ENCODE measurements at regions not wholly inside any gene's neighbourhood (a gene's known extent, or its start where the extent isn't known, plus 50 kb on each side); places are given as distances from the start of the nearest gene placed in this dataset.
A peak's percentile ranks its signal among the peaks of the same experiment; 100 is the strongest.

GRCh38 chr2:52082646-52083045 is 1050.7 kb upstream of the NRXN1 start:
- DNase-seq: no peak
- H3K9me3 ChIP-seq (replicated peaks; ENCODE audit: control insufficient read depth, low read depth, low read length): no peaks in the 10 kb centered on the region
- no peak overlapping the region for H3K4me3 ChIP-seq (ENCODE audit: low read length)
- H3K36me3 ChIP-seq (ENCODE audit: control insufficient read depth, insufficient read depth, low read length): no peaks in the 10 kb centered on the region
- no peaks in the 10 kb centered on the region for H3K27me3 ChIP-seq (ENCODE audit: control insufficient read depth, insufficient read depth, low read length)
- H3K27ac ChIP-seq (ENCODE audit: low read length): no peak overlapping the region
- no peaks in the 10 kb centered on the region for H3K4me1 ChIP-seq (ENCODE audit: control insufficient read depth, insufficient read depth, low read length)

- Histone ChIP-seq H3K27ac (ENCODE audit: low read length) (no peak overlapping the region), H3K4me3 (ENCODE audit: low read length) (no peak overlapping the region), H3K36me3 (ENCODE audit: control insufficient read depth, insufficient read depth, low read length) (no peaks in the 10 kb centered on the region), H3K4me1 (ENCODE audit: control insufficient read depth, insufficient read depth, low read length) (no peaks in the 10 kb centered on the region), H3K9me3 (replicated peaks; ENCODE audit: control insufficient read depth, low read depth, low read length) (no peaks in the 10 kb centered on the region), H3K27me3 (ENCODE audit: control insufficient read depth, insufficient read depth, low read length) (no peaks in the 10 kb centered on the region)
- DNase-seq: no peak
- no CpG with 5 or more reads among the region's 2 CpGs for WGBS (ENCODE audit: insufficient coverage)
Observed at GRCh38 chr2:52079602-52080001, 1047.7 kb upstream of the NRXN1 start.

GRCh38 chr2:52077159-52077558 is 1045.2 kb upstream of the NRXN1 start:
- H3K9me3 ChIP-seq (replicated peaks; ENCODE audit: control insufficient read depth, low read depth, low read length): no peaks in the 10 kb centered on the region
- no peak overlapping the region for H3K27ac ChIP-seq (ENCODE audit: low read length)
- H3K4me1 ChIP-seq (ENCODE audit: control insufficient read depth, insufficient read depth, low read length): peaks cover 3% of the 10 kb centered on the region
- H3K27me3 ChIP-seq (ENCODE audit: control insufficient read depth, insufficient read depth, low read length): no peaks in the 10 kb centered on the region
- DNase-seq: no peak
- H3K4me3 ChIP-seq (ENCODE audit: low read length): no peak overlapping the region
- no peaks in the 10 kb centered on the region for H3K36me3 ChIP-seq (ENCODE audit: control insufficient read depth, insufficient read depth, low read length)

DNA sequence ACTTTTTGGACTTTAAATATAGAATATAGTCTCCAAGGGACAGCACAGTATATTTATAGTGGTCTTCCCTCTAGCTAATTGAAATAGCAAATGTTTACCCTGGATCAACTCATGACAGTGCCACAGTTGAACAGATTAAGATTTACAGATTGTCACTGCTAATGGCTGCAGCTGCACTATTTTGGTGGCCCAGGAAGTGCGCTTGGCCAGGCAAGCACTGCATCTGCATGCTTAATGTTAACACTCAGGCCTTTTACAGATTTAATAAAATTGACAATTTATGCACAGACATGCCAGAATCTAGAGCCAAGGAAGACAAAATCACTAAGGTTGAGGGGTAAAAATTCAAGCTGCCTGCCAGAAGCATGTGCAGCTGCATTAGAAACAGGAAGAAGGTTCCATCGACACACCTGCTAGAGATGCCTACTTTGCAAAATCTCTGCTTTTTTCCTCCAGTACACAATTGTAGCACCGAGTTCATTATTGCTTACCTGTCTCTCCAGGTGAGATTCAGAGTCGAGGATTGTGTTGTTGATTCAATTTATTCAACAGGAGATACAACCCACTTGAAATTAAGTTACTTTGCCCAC is 1042.3 kb upstream of the NRXN1 start:
- Histone ChIP-seq H3K9me3 (replicated peaks; ENCODE audit: control insufficient read depth, low read depth, low read length) (no peaks in the 10 kb centered on the region), H3K4me3 (ENCODE audit: low read length) (no peak overlapping the region), H3K4me1 (ENCODE audit: control insufficient read depth, insufficient read depth, low read length) (peaks cover 3% of the 10 kb centered on the region), H3K27ac (ENCODE audit: low read length) (no peak overlapping the region), H3K27me3 (ENCODE audit: control insufficient read depth, insufficient read depth, low read length) (no peaks in the 10 kb centered on the region), H3K36me3 (ENCODE audit: control insufficient read depth, insufficient read depth, low read length) (no peaks in the 10 kb centered on the region)
- peak; percentile 57 for DNase-seq
- 38% methylated on average over 1 of the region's 4 CpGs for WGBS (ENCODE audit: insufficient coverage)

DNA sequence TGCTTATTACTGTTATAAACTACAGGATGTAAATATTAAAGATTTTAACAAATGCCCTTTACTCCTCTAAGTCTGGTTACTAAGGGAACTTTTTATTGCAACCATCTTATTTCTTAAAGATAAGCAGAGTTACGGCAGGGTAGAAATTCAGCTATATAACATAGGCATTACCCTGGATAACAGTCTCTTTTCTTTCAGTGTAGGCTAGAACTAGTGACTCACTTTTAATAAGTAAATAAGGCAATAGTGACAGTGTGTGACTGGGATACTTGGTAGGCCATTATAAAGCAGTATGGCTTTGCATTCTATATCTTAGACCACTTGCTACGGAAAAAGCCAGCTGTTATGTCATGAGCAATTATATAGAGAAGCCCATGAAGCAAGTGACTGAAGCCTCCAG is 1041.0 kb upstream of the NRXN1 start:
- H3K27ac ChIP-seq (ENCODE audit: low read length): no peak overlapping the region
- DNase-seq: no peak
- no peak overlapping the region for H3K4me3 ChIP-seq (ENCODE audit: low read length)
- H3K36me3 ChIP-seq (ENCODE audit: control insufficient read depth, insufficient read depth, low read length): no peaks in the 10 kb centered on the region
- peaks cover 3% of the 10 kb centered on the region for H3K4me1 ChIP-seq (ENCODE audit: control insufficient read depth, insufficient read depth, low read length)
- no peaks in the 10 kb centered on the region for H3K27me3 ChIP-seq (ENCODE audit: control insufficient read depth, insufficient read depth, low read length)
- H3K9me3 ChIP-seq (replicated peaks; ENCODE audit: control insufficient read depth, low read depth, low read length): no peaks in the 10 kb centered on the region
- no CpG with 5 or more reads among the region's 2 CpGs for WGBS (ENCODE audit: insufficient coverage)

GRCh38 chr2:52070665-52071064 is 1038.7 kb upstream of the NRXN1 start:
- Histone ChIP-seq H3K27me3 (ENCODE audit: control insufficient read depth, insufficient read depth, low read length) (no peaks in the 10 kb centered on the region), H3K27ac (ENCODE audit: low read length) (no peak overlapping the region), H3K4me3 (ENCODE audit: low read length) (no peak overlapping the region), H3K4me1 (ENCODE audit: control insufficient read depth, insufficient read depth, low read length) (peaks cover 3% of the 10 kb centered on the region), H3K36me3 (ENCODE audit: control insufficient read depth, insufficient read depth, low read length) (no peaks in the 10 kb centered on the region), H3K9me3 (replicated peaks; ENCODE audit: control insufficient read depth, low read depth, low read length) (no peaks in the 10 kb centered on the region)
- no peak for DNase-seq
- no CpG with 5 or more reads among the region's 1 CpG for whole genome bisulfite sequencing (ENCODE audit: insufficient coverage)

- H3K36me3 ChIP-seq (ENCODE audit: control insufficient read depth, insufficient read depth, low read length): no peaks in the 10 kb centered on the region
- 100% methylated on average over 3 of the region's 4 CpGs for WGBS (ENCODE audit: insufficient coverage)
- no peaks in the 10 kb centered on the region for H3K27me3 ChIP-seq (ENCODE audit: control insufficient read depth, insufficient read depth, low read length)
- DNase-seq: no peak
- H3K4me1 ChIP-seq (ENCODE audit: control insufficient read depth, insufficient read depth, low read length): no peaks in the 10 kb centered on the region
- H3K9me3 ChIP-seq (replicated peaks; ENCODE audit: control insufficient read depth, low read depth, low read length): no peaks in the 10 kb centered on the region
- H3K27ac ChIP-seq (ENCODE audit: low read length): no peak overlapping the region
- H3K4me3 ChIP-seq (ENCODE audit: low read length): no peak overlapping the region
Observed at GRCh38 chr2:52064234-52064633, 1032.3 kb upstream of the NRXN1 start.

- Histone ChIP-seq H3K4me3 (ENCODE audit: low read length) (no peak overlapping the region), H3K27me3 (ENCODE audit: control insufficient read depth, insufficient read depth, low read length) (no peaks in the 10 kb centered on the region), H3K27ac (ENCODE audit: low read length) (no peak overlapping the region), H3K9me3 (replicated peaks; ENCODE audit: control insufficient read depth, low read depth, low read length) (no peaks in the 10 kb centered on the region), H3K4me1 (ENCODE audit: control insufficient read depth, insufficient read depth, low read length) (no peaks in the 10 kb centered on the region), H3K36me3 (ENCODE audit: control insufficient read depth, insufficient read depth, low read length) (no peaks in the 10 kb centered on the region)
- WGBS (ENCODE audit: insufficient coverage): no CpG with 5 or more reads among the region's 3 CpGs
- DNase-seq: no peak
Observed at GRCh38 chr2:52054824-52055223, 1022.9 kb upstream of the NRXN1 start.

DNA sequence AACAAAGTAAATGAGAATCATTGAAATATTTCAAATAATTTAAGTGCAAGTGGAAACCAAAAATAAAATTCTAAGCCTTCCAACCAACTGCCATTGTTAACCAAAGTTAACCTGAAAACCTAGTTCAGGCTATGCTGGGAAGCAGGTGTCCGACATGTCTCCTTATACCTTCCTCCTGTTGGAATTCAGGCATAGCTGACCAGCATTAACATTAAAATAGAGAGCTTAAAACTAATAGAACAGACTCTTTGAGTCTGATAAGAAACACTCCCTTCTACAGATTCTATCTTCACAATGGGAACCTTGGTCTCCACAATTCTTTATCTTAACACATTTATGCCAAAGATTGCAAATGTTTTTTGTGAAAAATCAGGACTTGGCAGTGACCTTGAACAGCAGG is 1004.9 kb upstream of the NRXN1 start:
- H3K36me3 ChIP-seq (ENCODE audit: control insufficient read depth, insufficient read depth, low read length): no peaks in the 10 kb centered on the region
- H3K27me3 ChIP-seq (ENCODE audit: control insufficient read depth, insufficient read depth, low read length): no peaks in the 10 kb centered on the region
- H3K9me3 ChIP-seq (replicated peaks; ENCODE audit: control insufficient read depth, low read depth, low read length): no peaks in the 10 kb centered on the region
- WGBS (ENCODE audit: insufficient coverage): no CpG with 5 or more reads among the region's 1 CpG
- H3K4me1 ChIP-seq (ENCODE audit: control insufficient read depth, insufficient read depth, low read length): no peaks in the 10 kb centered on the region
- DNase-seq: no peak
- H3K27ac ChIP-seq (ENCODE audit: low read length): no peak overlapping the region
- no peak overlapping the region for H3K4me3 ChIP-seq (ENCODE audit: low read length)

DNA sequence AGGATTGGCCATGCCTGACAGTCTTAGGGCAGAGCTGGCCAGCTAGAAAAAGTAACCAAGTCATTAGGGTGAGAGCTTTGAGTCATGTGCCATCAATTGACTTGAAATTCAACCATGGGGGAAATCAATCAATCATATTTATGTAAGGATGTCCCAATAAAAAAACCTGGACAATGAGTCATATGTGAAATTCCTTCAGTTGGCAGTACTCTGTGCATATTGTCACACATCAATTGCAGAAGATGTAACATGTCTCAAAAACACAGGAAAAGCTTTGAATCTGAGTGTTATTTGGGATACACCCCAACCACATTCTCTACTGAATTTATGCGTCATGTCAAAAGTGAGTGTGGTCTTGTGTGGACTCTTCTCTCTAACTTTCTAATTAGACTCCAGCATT is 1004.1 kb upstream of the NRXN1 start:
- DNase-seq: no peak
- no peak overlapping the region for H3K27ac ChIP-seq (ENCODE audit: low read length)
- no peak overlapping the region for H3K4me3 ChIP-seq (ENCODE audit: low read length)
- no peaks in the 10 kb centered on the region for H3K27me3 ChIP-seq (ENCODE audit: control insufficient read depth, insufficient read depth, low read length)
- H3K9me3 ChIP-seq (replicated peaks; ENCODE audit: control insufficient read depth, low read depth, low read length): no peaks in the 10 kb centered on the region
- no peaks in the 10 kb centered on the region for H3K4me1 ChIP-seq (ENCODE audit: control insufficient read depth, insufficient read depth, low read length)
- no CpG with 5 or more reads among the region's 1 CpG for WGBS (ENCODE audit: insufficient coverage)
- no peaks in the 10 kb centered on the region for H3K36me3 ChIP-seq (ENCODE audit: control insufficient read depth, insufficient read depth, low read length)

- Histone ChIP-seq H3K9me3 (replicated peaks; ENCODE audit: control insufficient read depth, low read depth, low read length) (no peaks in the 10 kb centered on the region), H3K36me3 (ENCODE audit: control insufficient read depth, insufficient read depth, low read length) (no peaks in the 10 kb centered on the region), H3K27me3 (ENCODE audit: control insufficient read depth, insufficient read depth, low read length) (no peaks in the 10 kb centered on the region), H3K4me1 (ENCODE audit: control insufficient read depth, insufficient read depth, low read length) (no peaks in the 10 kb centered on the region), H3K27ac (ENCODE audit: low read length) (no peak overlapping the region), H3K4me3 (ENCODE audit: low read length) (no peak overlapping the region)
- DNase-seq: no peak
- WGBS (ENCODE audit: insufficient coverage): 100% methylated on average over 1 of the region's 1 CpG
Observed at GRCh38 chr2:52035391-52035790, 1003.5 kb upstream of the NRXN1 start.

Data from muscle of leg (tissue), 3 donors.